GM12891 (cell line): ENCODE measurements at regions not wholly inside any gene's neighbourhood (a gene's known extent, or its start where the extent isn't known, plus 50 kb on each side); places are given as distances from the start of the nearest gene placed in this dataset.

Experiments
- POLR2A ChIP-seq: IDR thresholded peaks from 2 replicates; pipeline ENCODE4 v1.6.1; 2011; ENCODE audit warnings: low read depth, low read length, control low read depth
- POLR2AphosphoS5 ChIP-seq: IDR thresholded peaks from 2 replicates; pipeline ENCODE4 v1.6.1; 2011; ENCODE audit warnings: low read depth, low read length, control low read depth
- SPI1 ChIP-seq: IDR thresholded peaks from 2 replicates; pipeline ENCODE4 v1.6.1; 2011; ENCODE audit warnings: low read depth, low read length, control low read depth

DNA sequence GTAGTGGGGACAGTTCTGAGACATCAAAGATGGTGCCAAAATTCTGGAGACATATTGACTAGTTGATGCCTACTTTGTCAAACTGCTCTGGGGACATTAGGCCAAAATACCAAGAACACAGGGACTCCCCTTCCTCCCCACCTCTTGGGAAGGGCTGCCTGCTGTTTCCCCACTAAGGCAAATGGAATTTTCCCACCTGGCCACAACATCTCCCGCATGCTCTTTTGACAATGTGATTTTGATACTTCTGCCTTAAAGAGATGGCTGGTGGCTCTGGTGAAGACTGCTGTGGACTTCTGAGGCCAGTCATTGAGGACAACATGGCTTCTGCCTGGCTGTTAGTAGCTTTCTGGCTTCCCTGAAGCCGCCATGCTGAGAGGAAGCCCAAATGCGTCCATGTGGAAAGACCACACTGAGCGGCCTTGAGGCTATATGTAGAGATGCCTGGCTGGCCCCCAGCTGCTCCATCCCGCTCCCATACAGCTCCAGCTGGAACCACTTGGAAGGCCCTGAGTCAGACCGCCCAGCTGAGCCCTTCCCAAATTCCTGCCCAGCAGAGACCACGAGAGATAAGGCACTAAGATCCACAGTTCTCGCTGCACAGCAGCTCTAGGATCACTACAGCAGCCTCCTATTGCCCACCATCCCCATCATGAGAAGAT lies 226.7 kb downstream of the SYK start:
- TF ChIP-seq SPI1 (no peak), POLR2AphosphoS5 (no peak), POLR2A (no peak)
